Activated CD8-positive, alpha-beta memory T cell treated with anti-CD3 and anti-CD28 coated beads, Interleukin-2, amount 10 ng/mL, durations not matched to agents 7 days and 5 days (primary cell): ENCODE measurements at regions not wholly inside any gene's neighbourhood (a gene's known extent, or its start where the extent isn't known, plus 50 kb on each side); places are given as distances from the start of the nearest gene placed in this dataset.
A peak's percentile ranks its signal among the peaks of the same experiment; 100 is the strongest.

ENCODE experiments used
- ATAC-seq: fragments of 150-1000 bp; cut with Tn5 transposase; one replicate; pipeline ENCODE4 v1.10.0; 2021; ENCODE audit warnings: moderate library complexity
- CTCF ChIA-PET: fragments of 350-600 bp; sonication (Branson Sonifier 250); formaldehyde crosslinking; loops from one replicate; lab custom pipeline; 2021; ENCODE audit warnings: antibody characterized with exemption; lab: Charles Lee
- DNase-seq: peaks from one replicate; pipeline ENCODE4 v3.0.0-alpha.2; 2020
- H3K27ac Mint-ChIP-seq: one replicate; pipeline ENCODE4 v1.8.0; 2021; ENCODE audit warnings: mild to moderate bottlenecking, mixed read lengths
- H3K27me3 Mint-ChIP-seq: one replicate; pipeline ENCODE4 v1.8.0; 2021; ENCODE audit warnings: mixed read lengths
- H3K36me3 Mint-ChIP-seq: one replicate; pipeline ENCODE4 v1.8.0; 2021; ENCODE audit warnings: mild to moderate bottlenecking, mixed read lengths
- H3K4me1 Mint-ChIP-seq: one replicate; pipeline ENCODE4 v1.8.0; 2021; ENCODE audit warnings: mixed read lengths
- H3K4me3 Mint-ChIP-seq: one replicate; pipeline ENCODE4 v1.8.0; 2021; ENCODE audit warnings: mild to moderate bottlenecking, moderate library complexity, mixed read lengths
- H3K9me3 Mint-ChIP-seq: one replicate; pipeline ENCODE4 v1.8.0; 2022; ENCODE audit warnings: low read depth, mixed read lengths

DNA sequence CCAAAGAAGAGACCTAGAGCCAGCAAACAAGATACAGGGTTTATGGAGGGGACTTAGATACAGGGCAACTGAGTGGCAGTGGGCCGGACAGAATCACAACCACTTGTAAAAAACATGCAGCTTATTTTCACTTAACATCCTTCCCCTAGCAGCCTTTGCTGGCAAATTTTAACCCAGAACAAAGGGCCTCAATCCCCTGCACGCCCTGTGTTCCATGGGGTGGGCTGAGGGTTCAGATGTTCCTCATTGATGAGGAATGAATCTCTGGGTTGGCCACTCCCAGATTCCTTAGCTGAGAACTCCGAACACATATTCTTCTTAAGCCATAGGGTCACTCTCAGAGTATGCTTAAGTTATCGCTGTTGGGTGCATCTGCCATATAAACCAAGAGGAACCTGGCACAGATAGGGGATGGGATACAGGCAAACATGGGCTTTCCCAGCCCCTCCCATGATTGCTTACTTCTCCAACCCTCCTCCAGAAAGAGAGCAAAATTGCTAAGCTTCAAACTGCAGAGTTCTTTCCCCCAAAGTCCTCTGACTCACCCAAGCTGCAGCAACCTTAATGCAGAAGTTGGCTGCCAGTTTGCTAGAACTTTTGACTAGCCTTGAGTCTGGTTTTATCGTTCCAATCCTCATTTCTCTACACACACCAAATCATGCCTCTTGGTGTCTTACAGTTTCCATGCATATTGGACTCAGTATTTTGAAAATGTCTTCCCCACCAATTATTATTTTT lies 146.9 kb downstream of the CD47 start:
- no peak for ATAC-seq
- Mint-ChIP-seq H3K4me1 (peaks cover 21% of the 10 kb centered on the region), H3K27me3 (no peaks in the 10 kb centered on the region), H3K9me3 (no peaks in the 10 kb centered on the region), H3K4me3 (no peak overlapping the region), H3K36me3 (peaks cover 1% of the 10 kb centered on the region), H3K27ac (no peak overlapping the region)
- DNase-seq: no peak
- CTCF ChIA-PET: interaction anchor here (1.1 to 2.3 kb wide), 4 partner anchors 8 to 461 kb away, joined by 3 to 8 read pairs (median 7); no protein-coding TSS in a partner anchor

DNA sequence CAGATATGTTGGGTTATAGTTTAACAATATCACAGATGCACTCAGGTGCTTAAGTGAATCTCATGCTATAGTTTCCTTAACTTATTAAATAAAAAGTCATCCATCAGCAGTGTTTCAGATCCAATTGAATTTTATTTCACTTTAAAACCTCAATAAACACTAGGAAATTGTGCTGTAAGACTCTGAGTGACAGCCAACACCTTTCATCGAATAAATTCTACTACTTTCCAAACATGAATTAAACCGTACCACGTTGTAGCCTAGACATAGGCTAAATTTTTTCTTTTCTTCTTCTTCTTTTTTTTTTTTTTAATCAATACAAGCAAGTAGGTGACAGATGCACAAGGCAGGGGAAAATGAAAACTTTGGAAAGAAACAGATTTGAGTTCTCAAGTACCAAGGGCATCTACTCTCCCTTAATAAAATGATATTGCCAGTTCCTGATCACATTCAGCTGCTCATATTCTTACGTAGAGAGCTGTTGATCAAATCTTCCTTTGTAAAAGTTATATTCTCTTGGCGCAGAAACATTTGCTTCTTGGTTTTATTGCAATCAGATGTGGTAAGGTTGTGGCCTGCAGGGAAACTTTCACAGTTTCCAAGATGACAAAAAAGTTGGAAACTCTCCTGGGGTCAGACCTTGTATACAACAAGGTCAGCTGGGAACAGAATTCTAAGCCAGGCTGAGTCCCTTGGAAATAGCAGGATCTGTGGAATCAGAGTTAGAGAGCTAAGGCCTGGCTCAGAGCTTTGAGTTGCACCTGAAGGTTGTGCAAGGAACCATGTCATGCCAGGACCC lies 147.7 kb downstream of the CD47 start:
- DNase-seq: no peak
- ATAC-seq: no peak
- H3K27me3 Mint-ChIP-seq: no peaks in the 10 kb centered on the region
- H3K4me1 Mint-ChIP-seq: peaks cover 21% of the 10 kb centered on the region
- no peak overlapping the region for H3K4me3 Mint-ChIP-seq
- H3K9me3 Mint-ChIP-seq: no peaks in the 10 kb centered on the region
- no peak overlapping the region for H3K27ac Mint-ChIP-seq
- peaks cover 1% of the 10 kb centered on the region for H3K36me3 Mint-ChIP-seq
- CTCF ChIA-PET: interaction anchor here (1.7 to 2.3 kb wide), 2 partner anchors 15 to 462 kb away, joined by 7 to 8 read pairs; no protein-coding TSS in a partner anchor

DNA sequence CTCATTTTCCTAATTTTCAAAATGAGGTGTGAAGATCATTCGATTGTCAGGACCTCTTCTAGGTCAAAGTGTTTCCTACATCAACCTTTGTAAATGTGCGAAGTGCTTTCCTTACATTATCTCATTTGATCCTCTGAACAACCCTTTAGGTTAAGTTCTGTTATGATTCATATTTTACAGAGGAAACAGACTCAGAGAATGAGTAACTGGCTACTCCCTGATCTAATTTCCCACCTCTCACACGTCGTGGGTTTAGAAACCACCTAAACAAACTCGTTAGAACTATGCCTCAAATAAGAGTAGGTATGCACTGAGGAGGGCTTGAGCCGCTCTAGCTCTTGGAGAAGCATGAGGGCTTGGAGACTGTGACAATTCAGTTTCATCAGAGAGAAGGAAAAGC lies 148.6 kb downstream of the CD47 start:
- CTCF ChIA-PET: interaction anchor here (2.3 to 4.0 kb wide), 2 partner anchors 15 to 463 kb away, joined by 8 to 19 read pairs; no protein-coding TSS in a partner anchor
- peak; percentile 95 for ATAC-seq
- Mint-ChIP-seq H3K27me3 (no peaks in the 10 kb centered on the region), H3K27ac (peak overlapping the region; percentile 74), H3K4me3 (no peak overlapping the region), H3K36me3 (peaks cover 1% of the 10 kb centered on the region), H3K4me1 (peaks cover 21% of the 10 kb centered on the region), H3K9me3 (no peaks in the 10 kb centered on the region)
- DNase-seq: peak; percentile 62

DNA sequence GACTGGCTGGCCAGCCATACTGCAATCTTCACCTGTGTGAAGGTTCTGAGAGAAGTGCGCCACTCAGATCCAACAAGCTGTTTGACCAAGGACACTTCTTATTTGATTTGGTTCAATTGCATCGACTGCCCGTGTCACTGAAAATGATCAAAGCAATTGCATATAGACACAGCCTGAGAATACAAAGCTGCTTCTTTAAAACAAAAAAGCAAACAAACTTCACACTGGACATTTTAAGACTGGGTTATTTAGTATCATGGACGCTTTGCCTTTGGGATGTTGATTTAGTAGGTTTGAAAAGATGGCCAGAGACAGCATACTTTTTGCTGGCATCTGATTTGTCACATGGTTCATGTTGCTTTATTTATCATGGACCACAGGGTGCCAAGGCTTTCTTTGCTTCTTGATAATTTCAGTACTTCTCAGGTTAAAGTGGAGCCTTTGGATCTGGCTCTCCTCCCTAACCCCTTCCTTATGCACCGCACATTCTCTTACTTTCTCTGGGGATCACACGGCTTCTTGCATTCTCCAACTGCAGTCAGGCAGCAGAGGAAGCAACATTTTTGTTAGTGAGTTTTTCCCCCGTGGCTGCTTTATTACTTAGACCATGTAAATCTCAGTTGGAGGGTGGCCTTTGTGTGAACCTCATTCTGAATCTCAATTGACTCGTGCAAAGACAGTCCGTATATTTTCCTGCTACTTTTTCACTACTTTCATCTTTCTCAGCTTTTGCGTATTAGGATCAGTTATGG lies 151.0 kb downstream of the CD47 start:
- no peak overlapping the region for H3K4me3 Mint-ChIP-seq
- ATAC-seq (no peak), DNase-seq (no peak)
- CTCF ChIA-PET: interaction anchor here (4.0 kb wide), 1 partner anchor 12 kb away, joined by 19 read pairs; no protein-coding TSS in a partner anchor
- no peaks in the 10 kb centered on the region for H3K27me3 Mint-ChIP-seq
- H3K4me1 Mint-ChIP-seq: peaks cover 21% of the 10 kb centered on the region
- peaks cover 1% of the 10 kb centered on the region for H3K36me3 Mint-ChIP-seq
- no peak overlapping the region for H3K27ac Mint-ChIP-seq
- no peaks in the 10 kb centered on the region for H3K9me3 Mint-ChIP-seq

DNA sequence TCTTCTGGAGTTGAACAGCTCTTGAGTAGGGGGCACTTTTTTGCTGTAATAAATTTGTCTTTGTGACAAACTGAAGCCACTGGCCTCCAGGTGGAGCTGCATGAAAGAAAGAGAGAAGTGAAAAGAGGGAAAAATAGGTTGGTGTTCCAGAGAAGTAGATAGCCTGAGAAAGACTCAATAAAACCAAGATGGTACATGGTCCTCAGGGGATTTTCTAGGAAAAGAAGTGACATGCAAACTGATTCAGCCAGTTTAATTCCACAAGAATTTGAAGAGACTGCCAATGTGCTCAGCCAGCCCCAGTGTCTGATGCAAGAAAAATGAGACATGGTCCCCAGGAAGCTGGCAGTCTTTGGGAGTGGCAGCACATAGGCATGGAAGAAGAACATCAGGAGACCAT lies 152.7 kb downstream of the CD47 start:
- Mint-ChIP-seq H3K4me3 (no peak overlapping the region), H3K9me3 (peaks cover 4% of the 10 kb centered on the region), H3K4me1 (peaks cover 17% of the 10 kb centered on the region), H3K36me3 (peaks cover 6% of the 10 kb centered on the region), H3K27me3 (peaks cover 9% of the 10 kb centered on the region), H3K27ac (no peak overlapping the region)
- DNase-seq (no peak), ATAC-seq (no peak)
- CTCF ChIA-PET: interaction anchor here (1.2 to 1.9 kb wide), 2 partner anchors 163 to 534 kb away, joined by 3 to 5 read pairs; no protein-coding TSS in a partner anchor

DNA sequence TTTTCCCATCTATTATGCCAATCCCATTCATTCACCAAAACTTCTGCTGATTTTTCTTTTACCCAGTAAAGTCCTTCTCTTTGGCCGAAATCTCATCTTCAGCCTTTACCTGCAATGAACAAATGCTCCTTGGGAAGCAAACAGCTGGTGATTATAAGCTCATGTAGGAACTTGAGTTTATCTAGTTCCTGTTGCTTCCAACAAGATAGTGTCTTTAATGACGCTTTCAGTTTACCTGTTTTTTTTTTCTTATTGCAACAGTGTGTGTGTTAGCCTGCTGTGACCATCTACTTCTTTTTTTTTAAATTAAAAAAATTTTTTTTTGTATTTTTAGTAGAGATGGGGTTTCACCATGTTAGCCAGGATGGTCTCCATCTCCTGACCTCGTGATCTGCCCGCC lies 156.0 kb downstream of the CD47 start:
- Mint-ChIP-seq H3K27me3 (peaks cover 12% of the 10 kb centered on the region), H3K4me1 (no peaks in the 10 kb centered on the region), H3K27ac (no peak overlapping the region), H3K36me3 (peaks cover 5% of the 10 kb centered on the region), H3K4me3 (no peak overlapping the region), H3K9me3 (peaks cover 6% of the 10 kb centered on the region)
- CTCF ChIA-PET: no interaction called here
- DNase-seq: no peak
- ATAC-seq: no peak

DNA sequence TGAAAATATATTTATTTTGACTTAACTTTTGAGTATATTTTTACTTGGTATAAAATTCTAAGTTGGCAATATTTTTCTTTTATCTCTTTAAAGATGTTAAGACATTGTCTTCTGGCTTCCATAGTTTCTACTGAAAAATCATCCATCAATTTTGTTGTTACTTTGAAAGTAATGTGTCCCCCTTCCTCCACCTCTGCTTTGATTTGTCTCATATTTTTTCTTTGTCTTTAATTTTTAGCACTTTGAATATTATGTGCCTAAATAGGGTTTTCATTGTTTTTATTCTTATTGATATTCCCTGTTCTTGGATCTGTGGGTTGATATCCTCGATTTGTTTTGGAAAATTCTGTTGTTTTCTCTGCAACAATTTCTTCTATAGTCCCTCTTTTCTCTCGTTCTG lies 157.4 kb downstream of the CD47 start:
- H3K36me3 Mint-ChIP-seq: peaks cover 5% of the 10 kb centered on the region
- CTCF ChIA-PET: no interaction called here
- H3K9me3 Mint-ChIP-seq: peaks cover 6% of the 10 kb centered on the region
- no peak overlapping the region for H3K4me3 Mint-ChIP-seq
- H3K4me1 Mint-ChIP-seq: no peaks in the 10 kb centered on the region
- H3K27ac Mint-ChIP-seq: no peak overlapping the region
- H3K27me3 Mint-ChIP-seq: peaks cover 12% of the 10 kb centered on the region
- ATAC-seq (no peak), DNase-seq (no peak)

DNA sequence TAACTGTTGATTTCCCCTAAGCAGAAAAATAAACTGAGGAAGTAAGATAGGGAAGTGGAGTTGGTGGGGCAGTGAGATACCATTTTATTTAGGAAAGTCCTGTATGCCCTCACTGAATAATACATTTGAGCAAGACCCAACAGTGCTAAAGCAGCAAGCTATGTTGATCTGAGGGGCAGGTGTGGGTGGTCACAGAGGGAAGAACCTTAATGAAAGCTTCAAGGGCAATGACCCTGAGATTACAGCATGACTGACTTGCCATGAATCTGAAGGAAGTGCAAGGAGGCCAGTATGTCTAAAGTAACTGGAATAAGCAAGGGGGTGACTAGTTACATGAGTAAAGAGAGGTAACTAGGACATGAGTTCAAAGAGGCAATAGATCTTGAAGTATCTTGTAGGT lies 159.5 kb downstream of the CD47 start:
- peaks cover 18% of the 10 kb centered on the region for H3K27me3 Mint-ChIP-seq
- no peak overlapping the region for H3K4me3 Mint-ChIP-seq
- CTCF ChIA-PET: no interaction called here
- no peak overlapping the region for H3K27ac Mint-ChIP-seq
- peaks cover 6% of the 10 kb centered on the region for H3K9me3 Mint-ChIP-seq
- ATAC-seq (no peak), DNase-seq (no peak)
- H3K4me1 Mint-ChIP-seq: peaks cover 11% of the 10 kb centered on the region
- H3K36me3 Mint-ChIP-seq: peaks cover 5% of the 10 kb centered on the region

DNA sequence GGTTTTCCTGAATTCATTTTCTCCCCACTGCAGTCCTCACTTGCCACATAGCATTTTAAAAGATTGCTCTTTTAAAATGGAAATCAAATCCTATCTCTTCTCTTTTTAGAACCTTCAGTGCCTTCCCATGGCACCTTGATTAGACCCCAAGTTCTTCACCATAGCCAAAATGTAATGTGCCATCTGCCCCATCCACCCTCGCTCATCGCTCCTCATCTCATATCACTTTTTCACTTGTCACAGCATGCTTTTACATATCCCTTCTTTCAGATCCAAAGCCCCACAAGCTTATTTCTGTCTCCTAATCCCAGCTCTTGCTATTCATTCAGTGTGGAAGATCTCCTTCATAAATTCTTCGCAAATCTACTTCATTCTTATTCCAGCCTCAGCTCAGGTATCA lies 161.7 kb downstream of the CD47 start:
- Mint-ChIP-seq H3K4me1 (peaks cover 11% of the 10 kb centered on the region), H3K27me3 (peaks cover 14% of the 10 kb centered on the region), H3K36me3 (peaks cover 7% of the 10 kb centered on the region), H3K27ac (no peak overlapping the region), H3K4me3 (no peak overlapping the region), H3K9me3 (peaks cover 6% of the 10 kb centered on the region)
- DNase-seq (no peak), ATAC-seq (no peak)
- CTCF ChIA-PET: interaction anchor here (1.5 to 2.3 kb wide), 3 partner anchors 28 to 154 kb away, joined by 5 to 6 read pairs (median 5); no protein-coding TSS in a partner anchor

DNA sequence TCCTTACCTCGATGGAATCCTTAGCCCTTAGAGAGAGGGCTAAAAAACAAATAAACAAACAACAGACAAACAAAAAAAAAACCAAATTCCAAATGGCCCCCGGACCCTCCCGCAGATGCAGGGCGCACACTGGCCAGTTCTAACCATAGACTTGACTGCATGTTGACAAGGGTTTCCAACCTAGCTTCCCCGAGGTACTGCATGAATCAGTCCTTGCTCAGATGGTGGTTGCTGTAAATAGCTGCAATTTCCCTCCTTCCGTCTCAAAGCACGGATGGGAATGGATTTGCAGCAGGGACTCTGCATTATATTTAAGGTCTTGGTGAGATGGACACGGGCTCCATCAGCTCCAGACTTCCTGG lies 162.8 kb downstream of the CD47 start:
- peaks cover 2% of the 10 kb centered on the region for H3K36me3 Mint-ChIP-seq
- H3K27me3 Mint-ChIP-seq: peaks cover 12% of the 10 kb centered on the region
- H3K9me3 Mint-ChIP-seq: peaks cover under 1% of the 10 kb centered on the region
- peaks cover 11% of the 10 kb centered on the region for H3K4me1 Mint-ChIP-seq
- ATAC-seq: peak; percentile 31
- H3K4me3 Mint-ChIP-seq: peak overlapping the region; percentile 73
- no peak for DNase-seq
- CTCF ChIA-PET: interaction anchor here (0.5 to 2.5 kb wide), 45 partner anchors 8 to 1972 kb away, joined by 3 to 19 read pairs (median 4); no protein-coding TSS in a partner anchor
- H3K27ac Mint-ChIP-seq: no peak overlapping the region

DNA sequence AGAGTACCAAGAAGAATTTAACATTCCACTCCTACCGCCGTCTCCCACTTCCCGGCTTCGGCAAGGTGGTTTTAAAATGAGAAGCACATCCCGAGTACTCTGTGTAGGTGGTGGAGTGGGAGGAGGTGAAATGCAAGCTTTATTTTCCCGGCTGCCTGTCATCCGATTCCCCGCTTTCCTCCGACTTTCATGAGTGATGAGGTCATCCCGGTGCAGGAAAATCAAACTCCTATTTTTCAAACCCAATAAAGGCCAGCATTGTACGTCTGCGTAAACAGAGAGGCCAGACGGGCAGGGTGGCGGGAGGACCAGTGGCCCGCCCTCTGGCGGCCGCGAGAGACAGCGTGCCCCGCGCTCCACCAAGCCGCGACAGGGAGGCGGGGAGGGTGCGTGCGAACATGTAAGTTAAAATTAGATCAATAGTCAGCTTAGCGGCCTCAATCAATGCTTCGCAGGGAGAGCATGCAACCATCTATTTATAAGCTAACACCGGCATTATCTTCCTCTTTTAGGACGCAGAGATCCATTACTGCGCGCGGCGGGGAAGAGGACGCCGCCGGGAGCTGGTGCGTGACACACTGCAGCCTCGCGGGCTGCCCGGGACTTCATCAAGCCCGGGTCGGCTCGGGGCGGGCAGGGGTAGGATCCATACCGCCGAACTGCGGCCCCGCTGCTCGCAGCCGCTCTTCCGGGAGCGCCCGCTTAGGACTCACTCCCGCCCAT lies 163.3 kb downstream of the CD47 start:
- peaks cover 11% of the 10 kb centered on the region for H3K4me1 Mint-ChIP-seq
- CTCF ChIA-PET: interaction anchor here (0.5 to 2.5 kb wide), 48 partner anchors 8 to 1971 kb away, joined by 3 to 19 read pairs (median 4); no protein-coding TSS in a partner anchor
- H3K36me3 Mint-ChIP-seq: peaks cover 2% of the 10 kb centered on the region
- peak overlapping the region; percentile 73 for H3K4me3 Mint-ChIP-seq
- peak overlapping the region; percentile 50 for H3K27ac Mint-ChIP-seq
- peaks cover 10% of the 10 kb centered on the region for H3K27me3 Mint-ChIP-seq
- H3K9me3 Mint-ChIP-seq: no peaks in the 10 kb centered on the region
- ATAC-seq (peak; percentile 97), DNase-seq (peak; percentile 76)

DNA sequence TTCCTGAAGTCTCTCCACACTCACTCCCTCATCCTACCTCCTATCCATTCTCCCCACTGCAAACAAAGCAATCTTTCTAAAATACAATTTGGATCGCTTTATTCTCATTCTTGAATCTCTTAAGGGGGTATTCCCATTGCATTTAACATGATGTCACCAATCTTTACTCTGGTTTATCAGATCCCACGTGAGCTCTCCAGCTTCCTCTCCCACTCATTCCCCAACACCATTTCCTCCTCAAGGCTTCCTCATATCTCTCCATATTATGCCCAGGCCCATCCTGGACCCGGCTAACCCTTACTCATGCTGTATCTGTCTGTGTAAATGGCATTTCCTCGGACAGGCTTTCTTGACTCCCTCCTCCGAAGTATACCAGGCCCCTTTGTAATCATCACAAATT lies 165.0 kb downstream of the CD47 start:
- H3K4me3 Mint-ChIP-seq: no peak overlapping the region
- no peak for ATAC-seq
- H3K27ac Mint-ChIP-seq: no peak overlapping the region
- CTCF ChIA-PET: interaction anchor here (1.4 kb wide), 1 partner anchor 236 kb away, joined by 6 read pairs; no protein-coding TSS in a partner anchor
- no peak for DNase-seq
- peaks cover 11% of the 10 kb centered on the region for H3K4me1 Mint-ChIP-seq
- peaks cover 2% of the 10 kb centered on the region for H3K36me3 Mint-ChIP-seq
- no peaks in the 10 kb centered on the region for H3K9me3 Mint-ChIP-seq
- H3K27me3 Mint-ChIP-seq: peaks cover 17% of the 10 kb centered on the region
